H9 (cell line): ENCODE measurements at regions not wholly inside any gene's neighbourhood (a gene's known extent, or its start where the extent isn't known, plus 50 kb on each side); places are given as distances from the start of the nearest gene placed in this dataset.

ENCODE experiments used
- DNase-seq: peaks from one replicate; pipeline ENCODE4 v3.0.0-alpha.2; 2017
- H2AFZ ChIP-seq: one replicate; pipeline ENCODE4 v1.6.1; 2013; ENCODE audit warnings: mild to moderate bottlenecking, low read length, control low read depth, moderate library complexity
- H2AK5ac ChIP-seq: 2 replicates; pipeline ENCODE4 v1.6.1; 2013; ENCODE audit warnings: low read length, control low read depth, mixed read lengths; ENCODE audit not compliant: insufficient read length
- H2BK120ac ChIP-seq: one replicate; pipeline ENCODE4 v1.6.1; 2013; ENCODE audit warnings: low read depth, mild to moderate bottlenecking, low read length, control low read depth, inconsistent platforms; ENCODE audit not compliant: poor library complexity, severe bottlenecking
- H2BK12ac ChIP-seq: 2 replicates; pipeline ENCODE4 v1.6.1; 2013; ENCODE audit warnings: low read length, control low read depth, mixed read lengths, low read depth; ENCODE audit not compliant: insufficient read length
- H2BK15ac ChIP-seq: 2 replicates; pipeline ENCODE4 v1.6.1; 2013; ENCODE audit warnings: low read depth, low read length, control low read depth
- H2BK20ac ChIP-seq: one replicate; pipeline ENCODE4 v1.6.1; 2013; ENCODE audit warnings: low read depth, mild to moderate bottlenecking, low read length, control low read depth, inconsistent platforms; ENCODE audit not compliant: poor library complexity, severe bottlenecking
- H2BK5ac ChIP-seq: 2 replicates; pipeline ENCODE4 v1.6.1; 2013; ENCODE audit warnings: low read length, control low read depth, mixed read lengths; ENCODE audit not compliant: insufficient read length
- H3K14ac ChIP-seq: 2 replicates; pipeline ENCODE4 v1.6.1; 2013; ENCODE audit warnings: low read length, control low read depth; ENCODE audit not compliant: insufficient read depth
- H3K18ac ChIP-seq: 2 replicates; pipeline ENCODE4 v1.6.1; 2013; ENCODE audit warnings: low read depth, mild to moderate bottlenecking, mixed read lengths, low read length, control low read depth; ENCODE audit not compliant: insufficient read length
- H3K23ac ChIP-seq: 2 replicates; pipeline ENCODE4 v1.6.1; 2013; ENCODE audit warnings: low read length, control low read depth, mixed read lengths, low read depth; ENCODE audit not compliant: insufficient read length
- H3K23me2 ChIP-seq: 2 replicates; pipeline ENCODE4 v1.6.1; 2013; ENCODE audit warnings: low read depth, mild to moderate bottlenecking, mixed read lengths, low read length, control low read depth; ENCODE audit not compliant: insufficient read length, poor library complexity, severe bottlenecking
- H3K27ac ChIP-seq: 2 replicates; pipeline ENCODE4 v1.5.1; 2013; ENCODE audit warnings: low read length, control low read depth, mixed read lengths, low read depth; ENCODE audit not compliant: insufficient read length
- H3K27me3 ChIP-seq: 2 replicates; pipeline ENCODE4 v1.6.1; 2013; ENCODE audit warnings: low read length, control low read depth, inconsistent platforms; ENCODE audit not compliant: insufficient read depth
- H3K4ac ChIP-seq: 2 replicates; pipeline ENCODE4 v1.6.1; 2013; ENCODE audit warnings: low read depth, mild to moderate bottlenecking, control low read depth, inconsistent platforms, low read length, moderate library complexity
- H3K4me1 ChIP-seq: 2 replicates; pipeline ENCODE4 v1.6.1; 2013; ENCODE audit warnings: low read length, control low read depth, inconsistent platforms; ENCODE audit not compliant: insufficient read depth
- H3K4me2 ChIP-seq: 2 replicates; pipeline ENCODE4 v1.6.1; 2013; ENCODE audit warnings: low read length, control low read depth, mixed read lengths; ENCODE audit not compliant: insufficient read length, insufficient read depth
- H3K56ac ChIP-seq: 2 replicates; pipeline ENCODE4 v1.6.1; 2013; ENCODE audit warnings: low read depth, mild to moderate bottlenecking, mixed read lengths, low read length, control low read depth; ENCODE audit not compliant: insufficient read length
- H3K79me1 ChIP-seq: 2 replicates; pipeline ENCODE4 v1.6.1; 2013; ENCODE audit warnings: low read depth, mild to moderate bottlenecking, moderate library complexity, low read length, control low read depth, inconsistent platforms; ENCODE audit not compliant: insufficient read depth, poor library complexity, severe bottlenecking
- H3K79me2 ChIP-seq: 2 replicates; pipeline ENCODE4 v1.6.1; 2013; ENCODE audit warnings: low read length, control low read depth, inconsistent platforms; ENCODE audit not compliant: insufficient read depth
- H3K9ac ChIP-seq: 2 replicates; pipeline ENCODE4 v1.6.1; 2013; ENCODE audit warnings: low read length, control low read depth, mixed read lengths; ENCODE audit not compliant: insufficient read length; ENCODE audit errors: extremely low read depth
- H3K9me3 ChIP-seq: one replicate; pipeline ENCODE4 v1.6.1; 2013; ENCODE audit warnings: low read depth, low read length, inconsistent platforms; ENCODE audit not compliant: control insufficient read depth
- H3T11ph ChIP-seq: one replicate; pipeline ENCODE4 v1.6.1; 2013; ENCODE audit warnings: mild to moderate bottlenecking, low read length, control low read depth, inconsistent platforms
- H4K20me1 ChIP-seq: one replicate; pipeline ENCODE4 v1.6.1; 2013; ENCODE audit not compliant: control insufficient read depth, insufficient read length, insufficient read depth
- H4K5ac ChIP-seq: 2 replicates; pipeline ENCODE4 v1.6.1; 2013; ENCODE audit warnings: low read depth, mild to moderate bottlenecking, mixed read lengths, low read length, control low read depth; ENCODE audit not compliant: insufficient read length
- H4K8ac ChIP-seq: replicated peaks from 2 replicates; pipeline ENCODE4 v1.6.1; 2013; ENCODE audit warnings: low read length, control low read depth, mixed read lengths, low read depth; ENCODE audit not compliant: insufficient read length
- H4K91ac ChIP-seq: 2 replicates; pipeline ENCODE4 v1.6.1; 2013; ENCODE audit warnings: low read depth, mild to moderate bottlenecking, moderate library complexity, mixed read lengths, low read length, control low read depth; ENCODE audit not compliant: insufficient read length
- H3K27ac Mint-ChIP-seq, 3 experiments: 2 replicates in 2 of 3; 3 replicates in 1 of 3; pipeline ENCODE4 v1.8.0; 2020 to 2021; ENCODE audit warnings: mixed read lengths in 3 of 3, mild to moderate bottlenecking in 1 of 3, moderate library complexity in 1 of 3
- H3K27me3 Mint-ChIP-seq: 2 replicates; pipeline ENCODE4 v1.8.0; 2021; ENCODE audit warnings: low read depth, mild to moderate bottlenecking, moderate library complexity, mixed read lengths
- H3K36me3 Mint-ChIP-seq, 3 experiments: 2 replicates in 2 of 3; 3 replicates in 1 of 3; pipeline ENCODE4 v1.8.0; 2020 to 2021; ENCODE audit warnings: low read depth in 3 of 3, mixed read lengths in 3 of 3; ENCODE audit not compliant: insufficient read depth in 1 of 3
- H3K4me1 Mint-ChIP-seq, 2 experiments: 2 replicates each; pipeline ENCODE4 v1.8.0; 2020; ENCODE audit warnings: mixed read lengths in 2 of 2
- H3K4me3 Mint-ChIP-seq, 2 experiments: 2 replicates in 1 of 2; 3 replicates in 1 of 2; pipeline ENCODE4 v1.8.0; 2020 to 2021; ENCODE audit warnings: mild to moderate bottlenecking in 2 of 2, mixed read lengths in 2 of 2, moderate library complexity in 1 of 2
- H3K9me3 Mint-ChIP-seq, 2 experiments: 2 replicates in 1 of 2; 3 replicates in 1 of 2; pipeline ENCODE4 v1.8.0; 2020; ENCODE audit warnings: mild to moderate bottlenecking in 2 of 2, mixed read lengths in 2 of 2, moderate library complexity in 1 of 2
- WGBS: extraction: QIAGEN DNeasy Blood & Tissue Kit; methylation state at CpG from one replicate; pipeline ENCODE4 v1.1.7; 2013; ENCODE audit warnings: missing lambda C conversion rate, low lambda C conversion rate, mixed read lengths; ENCODE audit not compliant: insufficient read length; ENCODE audit errors: extremely low coverage; 5-methylcytosine and 5-hydroxymethylcytosine counted together
- TF ChIP-seq, protein P1 (sequence below): fragments of 200-600 bp; sonication (generic); conservative IDR thresholded peaks from 3 replicates; pipeline ENCODE4 v1.8.0; 2021; ENCODE audit warnings: antibody characterized with exemption, mild to moderate bottlenecking

DNA sequence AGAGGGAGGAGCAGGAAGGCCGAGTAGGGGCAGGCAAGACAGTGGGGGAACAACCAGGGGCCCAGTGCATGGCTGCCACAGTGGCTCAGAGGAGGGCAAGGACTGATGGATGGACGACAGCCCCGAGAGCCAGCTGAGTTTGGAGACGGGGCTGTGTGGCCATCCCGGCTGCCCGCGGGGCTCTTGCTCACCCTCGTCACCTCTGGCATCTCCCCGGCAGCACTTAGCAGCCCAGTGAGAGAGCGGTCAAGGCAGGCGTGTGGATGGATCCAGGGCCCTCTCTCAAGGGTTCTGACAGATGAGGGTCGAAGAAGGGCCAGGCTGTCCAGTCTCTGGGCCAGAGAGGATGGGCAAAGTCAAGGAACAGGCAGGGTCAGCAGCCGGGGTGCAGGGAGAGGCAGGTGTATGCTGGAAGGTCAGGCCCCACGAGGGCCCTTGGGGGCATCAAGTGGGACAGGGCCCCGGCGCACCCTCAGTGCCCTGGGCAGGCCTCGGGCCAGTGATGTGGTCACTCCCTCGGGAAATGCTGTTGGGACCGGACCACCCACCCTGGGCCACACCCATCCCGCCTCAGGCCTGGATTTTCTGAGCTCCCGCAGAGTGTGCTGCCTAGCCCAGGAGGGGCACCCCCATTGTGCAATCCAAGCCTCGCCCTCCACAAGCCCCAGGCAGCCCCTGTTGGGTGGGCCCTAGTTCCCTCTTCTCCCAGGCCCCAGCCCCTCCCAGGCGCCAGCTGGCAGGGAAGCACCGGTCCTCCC is 56.4 kb upstream of the TPM4 start:
- Mint-ChIP-seq H3K36me3 (peaks cover 0 to 17% (median 3%) of the 10 kb centered on the region in 3 experiments; a peak in 5 of 7 replicates), H3K27ac (no peak overlapping the region), H3K9me3 (peaks cover 53 to 96% of the 10 kb centered on the region in 2 experiments), H3K4me1 (no peaks in the 10 kb centered on the region), H3K4me3 (no peak overlapping the region), H3K27me3 (no peaks in the 10 kb centered on the region; the same call in 1 of the 2 replicates)
- no peak overlapping the region for H2BK120ac ChIP-seq
- H3T11ph ChIP-seq: no peak overlapping the region
- no peak overlapping the region for H3K18ac ChIP-seq
- TF ChIP-seq, protein P1, sequence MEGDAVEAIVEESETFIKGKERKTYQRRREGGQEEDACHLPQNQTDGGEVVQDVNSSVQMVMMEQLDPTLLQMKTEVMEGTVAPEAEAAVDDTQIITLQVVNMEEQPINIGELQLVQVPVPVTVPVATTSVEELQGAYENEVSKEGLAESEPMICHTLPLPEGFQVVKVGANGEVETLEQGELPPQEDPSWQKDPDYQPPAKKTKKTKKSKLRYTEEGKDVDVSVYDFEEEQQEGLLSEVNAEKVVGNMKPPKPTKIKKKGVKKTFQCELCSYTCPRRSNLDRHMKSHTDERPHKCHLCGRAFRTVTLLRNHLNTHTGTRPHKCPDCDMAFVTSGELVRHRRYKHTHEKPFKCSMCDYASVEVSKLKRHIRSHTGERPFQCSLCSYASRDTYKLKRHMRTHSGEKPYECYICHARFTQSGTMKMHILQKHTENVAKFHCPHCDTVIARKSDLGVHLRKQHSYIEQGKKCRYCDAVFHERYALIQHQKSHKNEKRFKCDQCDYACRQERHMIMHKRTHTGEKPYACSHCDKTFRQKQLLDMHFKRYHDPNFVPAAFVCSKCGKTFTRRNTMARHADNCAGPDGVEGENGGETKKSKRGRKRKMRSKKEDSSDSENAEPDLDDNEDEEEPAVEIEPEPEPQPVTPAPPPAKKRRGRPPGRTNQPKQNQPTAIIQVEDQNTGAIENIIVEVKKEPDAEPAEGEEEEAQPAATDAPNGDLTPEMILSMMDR: no peak
- H2AK5ac ChIP-seq: no peak overlapping the region
- no peak for DNase-seq
- H3K27me3 ChIP-seq: no peaks in the 10 kb centered on the region
- H2BK5ac ChIP-seq: no peak overlapping the region
- H4K5ac ChIP-seq: no peak overlapping the region
- H3K4me2 ChIP-seq: no peak overlapping the region
- no peak overlapping the region for H2BK15ac ChIP-seq
- H4K91ac ChIP-seq: no peak overlapping the region
- no peak overlapping the region for H3K14ac ChIP-seq
- no peak overlapping the region for H3K56ac ChIP-seq
- no peak overlapping the region for H2AFZ ChIP-seq
- no peak overlapping the region for H2BK12ac ChIP-seq
- H3K27ac ChIP-seq: no peak overlapping the region
- H4K8ac ChIP-seq: no peak overlapping the region
- no CpG with 5 or more reads among the region's 24 CpGs for WGBS
- H3K4ac ChIP-seq: no peak overlapping the region
- no peaks in the 10 kb centered on the region for H3K23me2 ChIP-seq
- no peaks in the 10 kb centered on the region for H3K79me2 ChIP-seq
- no peaks in the 10 kb centered on the region for H3K79me1 ChIP-seq
- H2BK20ac ChIP-seq: no peak overlapping the region
- no peaks in the 10 kb centered on the region for H4K20me1 ChIP-seq
- H3K9me3 ChIP-seq: peaks cover 84% of the 10 kb centered on the region
- no peak overlapping the region for H3K23ac ChIP-seq
- no peaks in the 10 kb centered on the region for H3K4me1 ChIP-seq
- no peak overlapping the region for H3K9ac ChIP-seq
